GM12864 (cell line): ENCODE measurements at regions not wholly inside any gene's neighbourhood (a gene's known extent, or its start where the extent isn't known, plus 50 kb on each side); places are given as distances from the start of the nearest gene placed in this dataset.
"Not testable (repeated sequence)": the region's sequence is repeated elsewhere in the genome, so short reads cannot be mapped to it uniquely, and the experiment has no call there.

ENCODE experiments used
- DNase-seq: peaks from one replicate; pipeline ENCODE4 v3.0.0-alpha.2; 2011; ENCODE audit warnings: low read depth
- H3K4me3 ChIP-seq: 2 replicates; pipeline ENCODE4 v1.5.1; 2011; ENCODE audit warnings: mild to moderate bottlenecking, low read depth, low read length, control low read depth
- CTCF ChIP-seq: IDR thresholded peaks from 2 replicates; pipeline ENCODE4 v1.5.1; 2011; ENCODE audit warnings: low read depth, mild to moderate bottlenecking, moderate library complexity, low read length, control low read depth, inconsistent platforms; ENCODE audit errors: missing control alignments

GRCh38 chr13:88461272-88462009 lies 790.3 kb downstream of the SLITRK5 start:
- TF ChIP-seq CTCF, result no peak
- DNase-seq, result no peak
- no peak overlapping the region for H3K4me3 ChIP-seq

GRCh38 chr13:88464851-88465250 lies 793.7 kb downstream of the SLITRK5 start:
- no peak for DNase-seq
- TF ChIP-seq CTCF, result no peak
- H3K4me3 ChIP-seq, result no peak overlapping the region

- TF ChIP-seq CTCF, result no peak
- no peak overlapping the region for H3K4me3 ChIP-seq
- DNase-seq, result no peak
These were observed 801.1 kb downstream of the SLITRK5 start for GRCh38 chr13:88472316-88472715.

- DNase-seq, result no peak
- H3K4me3 ChIP-seq, result no peak overlapping the region
- no peak for TF ChIP-seq CTCF
These were observed 812.0 kb downstream of the SLITRK5 start for GRCh38 chr13:88483202-88483601.

- DNase-seq, result no peak
- TF ChIP-seq CTCF, result no peak
- no peak overlapping the region for H3K4me3 ChIP-seq
These were observed 836.7 kb downstream of the SLITRK5 start for GRCh38 chr13:88507909-88508308.

GRCh38 chr13:88512993-88513392 lies 841.8 kb downstream of the SLITRK5 start:
- not testable (repeated sequence) for H3K4me3 ChIP-seq, DNase-seq

GRCh38 chr13:88526186-88526852 lies 855.1 kb downstream of the SLITRK5 start:
- DNase-seq, result no peak
- no peak for TF ChIP-seq CTCF
- H3K4me3 ChIP-seq, result no peak overlapping the region
